Activated naive CD4-positive, alpha-beta T cell treated with anti-CD3 and anti-CD28 coated beads, Interleukin-2, amount 50 U/mL, for 24 hours (primary cell): ENCODE measurements at regions not wholly inside any gene's neighbourhood (a gene's known extent, or its start where the extent isn't known, plus 50 kb on each side); places are given as distances from the start of the nearest gene placed in this dataset.
A peak's percentile ranks its signal among the peaks of the same experiment; 100 is the strongest.

Source experiments
- H3K27ac Mint-ChIP-seq: one replicate; pipeline ENCODE4 v1.8.0; 2021; ENCODE audit warnings: mild to moderate bottlenecking, mixed read lengths
- H3K27me3 Mint-ChIP-seq: one replicate; pipeline ENCODE4 v1.8.0; 2021; ENCODE audit warnings: mixed read lengths
- H3K36me3 Mint-ChIP-seq: one replicate; pipeline ENCODE4 v1.8.0; 2021; ENCODE audit warnings: mixed read lengths
- H3K4me1 Mint-ChIP-seq: one replicate; pipeline ENCODE4 v1.8.0; 2021; ENCODE audit warnings: mixed read lengths
- H3K4me3 Mint-ChIP-seq: one replicate; pipeline ENCODE4 v1.8.0; 2021; ENCODE audit warnings: mild to moderate bottlenecking, mixed read lengths
- H3K9me3 Mint-ChIP-seq: one replicate; pipeline ENCODE4 v1.8.0; 2021; ENCODE audit warnings: mixed read lengths

- H3K9me3 Mint-ChIP-seq: peaks cover 5% of the 10 kb centered on the region
- H3K27me3 Mint-ChIP-seq: no peaks in the 10 kb centered on the region
- no peak overlapping the region for H3K27ac Mint-ChIP-seq
- no peaks in the 10 kb centered on the region for H3K36me3 Mint-ChIP-seq
- H3K4me3 Mint-ChIP-seq: no peak overlapping the region
- H3K4me1 Mint-ChIP-seq: peaks cover 22% of the 10 kb centered on the region
These were observed 67.8 kb downstream of the RTP5 start for GRCh38 chr2:241937297-241937696.

DNA sequence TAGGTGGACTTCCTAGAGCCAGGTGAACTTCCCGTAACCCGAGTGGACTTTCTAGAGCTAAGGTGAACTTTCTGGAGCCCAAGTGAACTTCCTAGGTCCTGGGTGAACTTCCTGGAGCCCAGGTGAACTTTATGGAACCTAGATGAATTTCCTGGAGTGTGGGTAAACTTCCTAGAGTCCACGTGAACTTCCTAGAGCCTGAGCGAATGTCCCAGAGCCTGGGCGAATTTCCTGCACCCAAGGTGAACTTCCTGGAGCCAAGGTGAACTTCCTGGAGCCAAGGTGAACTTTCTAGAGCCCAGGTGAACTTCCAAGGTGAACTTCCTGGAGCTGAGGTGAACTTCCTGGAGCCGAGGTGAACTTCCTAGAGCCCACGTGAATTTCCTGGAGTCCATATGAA lies 70.0 kb downstream of the RTP5 start:
- peaks cover 18% of the 10 kb centered on the region for H3K4me1 Mint-ChIP-seq
- H3K36me3 Mint-ChIP-seq: no peaks in the 10 kb centered on the region
- H3K9me3 Mint-ChIP-seq: peaks cover 5% of the 10 kb centered on the region
- no peak overlapping the region for H3K4me3 Mint-ChIP-seq
- no peaks in the 10 kb centered on the region for H3K27me3 Mint-ChIP-seq
- peak overlapping the region; percentile 46 for H3K27ac Mint-ChIP-seq

DNA sequence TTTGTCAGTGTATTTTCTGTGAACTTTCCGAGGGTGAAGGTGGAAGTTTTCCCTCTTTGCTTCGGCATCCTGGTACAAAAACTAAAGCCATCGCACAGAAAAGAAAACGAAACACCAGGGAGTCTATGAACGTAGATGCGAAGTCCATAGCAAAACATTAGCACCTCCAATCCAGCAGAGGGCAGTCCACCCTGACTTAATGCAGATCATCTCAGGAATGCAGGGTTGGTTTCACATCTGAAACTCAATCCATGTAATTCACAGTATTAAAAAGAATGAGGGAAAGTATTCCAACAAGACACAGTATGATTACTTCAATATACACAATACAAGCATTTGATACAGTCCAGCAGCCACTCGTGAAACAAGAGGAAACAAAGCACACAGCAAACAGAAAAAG lies 70.8 kb downstream of the RTP5 start:
- Mint-ChIP-seq H3K9me3 (peaks cover 5% of the 10 kb centered on the region), H3K27me3 (no peaks in the 10 kb centered on the region), H3K36me3 (no peaks in the 10 kb centered on the region), H3K4me1 (peaks cover 18% of the 10 kb centered on the region), H3K4me3 (no peak overlapping the region), H3K27ac (peak overlapping the region; percentile 68)

- Mint-ChIP-seq H3K27ac (no peak overlapping the region), H3K36me3 (no peaks in the 10 kb centered on the region), H3K4me3 (no peak overlapping the region), H3K9me3 (peaks cover 5% of the 10 kb centered on the region), H3K4me1 (peaks cover 18% of the 10 kb centered on the region), H3K27me3 (no peaks in the 10 kb centered on the region)
These were observed 72.3 kb downstream of the RTP5 start for GRCh38 chr2:241941691-241942301.

- no peak overlapping the region for H3K4me3 Mint-ChIP-seq
- H3K9me3 Mint-ChIP-seq: peaks cover 5% of the 10 kb centered on the region
- H3K36me3 Mint-ChIP-seq: no peaks in the 10 kb centered on the region
- H3K27ac Mint-ChIP-seq: no peak overlapping the region
- H3K4me1 Mint-ChIP-seq: peaks cover 18% of the 10 kb centered on the region
- no peaks in the 10 kb centered on the region for H3K27me3 Mint-ChIP-seq
These were observed 73.1 kb downstream of the RTP5 start for GRCh38 chr2:241942416-241943208.

GRCh38 chr2:241943209-241943850 lies 73.8 kb downstream of the RTP5 start:
- H3K9me3 Mint-ChIP-seq: peaks cover 5% of the 10 kb centered on the region
- no peak overlapping the region for H3K27ac Mint-ChIP-seq
- no peaks in the 10 kb centered on the region for H3K36me3 Mint-ChIP-seq
- no peak overlapping the region for H3K4me3 Mint-ChIP-seq
- peaks cover 12% of the 10 kb centered on the region for H3K4me1 Mint-ChIP-seq
- H3K27me3 Mint-ChIP-seq: no peaks in the 10 kb centered on the region

DNA sequence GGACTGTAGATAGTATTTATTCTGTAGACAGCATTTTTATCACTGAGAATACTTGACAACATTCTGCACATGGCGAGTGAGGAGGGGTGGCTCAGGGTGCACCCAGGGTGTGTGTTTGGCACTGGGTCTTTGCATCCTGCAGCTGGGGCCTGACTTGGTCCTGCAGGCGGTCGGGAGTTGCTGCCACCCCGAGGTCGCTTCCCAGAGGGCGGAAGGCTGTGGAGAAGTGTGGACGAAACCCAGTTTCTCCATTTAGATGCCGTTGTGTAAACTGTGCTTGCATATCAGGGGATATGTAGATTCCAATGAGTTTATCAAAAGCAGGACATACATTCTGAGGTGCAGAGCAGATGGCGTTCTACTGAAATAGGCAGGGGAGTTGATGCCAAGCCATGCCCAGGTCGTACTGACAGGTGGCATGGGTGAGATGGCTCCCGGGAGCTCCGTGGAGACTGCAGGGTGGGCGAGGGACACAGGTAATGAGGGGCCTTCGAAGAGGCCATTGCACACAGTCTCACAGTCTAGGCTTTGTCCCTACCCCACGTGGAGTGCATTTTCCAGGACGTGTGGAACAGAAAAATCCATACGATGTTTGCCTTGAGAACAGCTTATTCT lies 74.5 kb downstream of the RTP5 start:
- Mint-ChIP-seq H3K36me3 (no peaks in the 10 kb centered on the region), H3K9me3 (peaks cover 5% of the 10 kb centered on the region), H3K27me3 (no peaks in the 10 kb centered on the region), H3K4me1 (peaks cover 6% of the 10 kb centered on the region), H3K27ac (no peak overlapping the region), H3K4me3 (no peak overlapping the region)

- H3K27me3 Mint-ChIP-seq: no peaks in the 10 kb centered on the region
- H3K9me3 Mint-ChIP-seq: peaks cover 5% of the 10 kb centered on the region
- no peaks in the 10 kb centered on the region for H3K36me3 Mint-ChIP-seq
- H3K27ac Mint-ChIP-seq: no peak overlapping the region
- peaks cover 6% of the 10 kb centered on the region for H3K4me1 Mint-ChIP-seq
- no peak overlapping the region for H3K4me3 Mint-ChIP-seq
These were observed 75.3 kb downstream of the RTP5 start for GRCh38 chr2:241944821-241945220.

DNA sequence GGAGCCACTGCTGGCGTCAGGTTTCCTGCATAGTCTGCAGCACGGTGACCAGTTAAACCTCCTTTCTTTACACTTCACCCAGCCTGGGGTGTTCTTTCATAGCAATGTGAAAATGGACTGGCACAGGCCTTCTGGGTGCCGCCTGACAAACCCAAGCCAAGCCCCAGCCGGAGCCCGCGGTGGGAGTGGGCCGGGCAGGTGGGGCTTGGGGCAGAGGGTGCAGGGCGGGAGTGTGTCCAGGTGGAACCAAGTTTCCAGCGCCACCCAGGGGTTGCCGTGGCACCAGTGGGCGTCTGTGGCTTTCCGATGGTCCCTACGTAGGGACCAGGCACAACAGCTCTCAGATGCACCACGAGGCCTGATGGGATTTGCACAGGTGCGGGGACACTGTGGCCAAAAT lies 75.8 kb downstream of the RTP5 start:
- H3K9me3 Mint-ChIP-seq: peaks cover 2% of the 10 kb centered on the region
- H3K27ac Mint-ChIP-seq: no peak overlapping the region
- no peaks in the 10 kb centered on the region for H3K36me3 Mint-ChIP-seq
- H3K4me1 Mint-ChIP-seq: peaks cover 3% of the 10 kb centered on the region
- H3K27me3 Mint-ChIP-seq: no peaks in the 10 kb centered on the region
- H3K4me3 Mint-ChIP-seq: no peak overlapping the region

DNA sequence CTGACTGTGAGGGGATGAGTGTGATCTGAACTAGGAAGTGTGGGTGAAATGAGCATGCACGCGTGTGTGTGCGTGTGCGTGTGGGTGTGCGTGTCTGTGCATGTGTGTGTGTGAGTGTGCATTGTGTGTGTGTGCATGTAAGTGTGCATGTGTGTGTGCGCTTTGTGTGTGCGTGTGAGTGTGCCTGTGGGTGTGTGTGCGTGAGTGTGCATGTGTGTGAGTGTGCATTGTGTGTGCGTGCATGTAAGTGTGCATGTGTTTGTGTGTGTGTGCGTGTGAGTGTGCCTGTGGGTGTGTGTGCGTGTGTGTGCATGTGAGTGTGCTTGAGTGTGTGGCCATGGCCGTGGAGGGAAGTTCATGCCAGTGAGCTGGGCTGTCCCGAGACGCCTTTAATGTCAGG lies 76.3 kb downstream of the RTP5 start:
- H3K4me3 Mint-ChIP-seq: no peak overlapping the region
- H3K36me3 Mint-ChIP-seq: no peaks in the 10 kb centered on the region
- H3K27me3 Mint-ChIP-seq: no peaks in the 10 kb centered on the region
- H3K9me3 Mint-ChIP-seq: no peaks in the 10 kb centered on the region
- H3K27ac Mint-ChIP-seq: no peak overlapping the region
- H3K4me1 Mint-ChIP-seq: no peaks in the 10 kb centered on the region

GRCh38 chr2:241946306-241947003 lies 76.9 kb downstream of the RTP5 start:
- no peaks in the 10 kb centered on the region for H3K9me3 Mint-ChIP-seq
- no peaks in the 10 kb centered on the region for H3K36me3 Mint-ChIP-seq
- no peaks in the 10 kb centered on the region for H3K27me3 Mint-ChIP-seq
- no peak overlapping the region for H3K4me3 Mint-ChIP-seq
- H3K27ac Mint-ChIP-seq: no peak overlapping the region
- H3K4me1 Mint-ChIP-seq: no peaks in the 10 kb centered on the region

DNA sequence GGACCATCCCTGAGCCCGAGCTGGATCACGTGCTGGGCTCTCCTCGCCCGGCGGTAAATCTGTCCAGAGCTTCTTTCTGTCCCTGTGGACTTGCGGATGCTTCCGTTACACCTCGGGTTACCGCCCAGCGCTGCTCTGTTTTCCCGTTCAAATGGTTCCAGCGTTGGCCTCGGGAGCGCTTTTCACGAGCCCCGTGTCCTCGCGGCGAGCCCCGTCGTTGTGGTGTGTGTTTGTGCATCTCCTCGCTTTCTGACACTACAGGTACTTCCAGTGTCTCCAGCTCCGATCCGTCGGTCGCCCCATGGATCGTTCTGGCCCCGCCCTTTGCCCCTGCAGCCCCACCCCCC lies 77.4 kb downstream of the RTP5 start:
- H3K36me3 Mint-ChIP-seq: no peaks in the 10 kb centered on the region
- no peaks in the 10 kb centered on the region for H3K9me3 Mint-ChIP-seq
- no peaks in the 10 kb centered on the region for H3K4me1 Mint-ChIP-seq
- H3K27me3 Mint-ChIP-seq: no peaks in the 10 kb centered on the region
- H3K27ac Mint-ChIP-seq: no peak overlapping the region
- H3K4me3 Mint-ChIP-seq: no peak overlapping the region

DNA sequence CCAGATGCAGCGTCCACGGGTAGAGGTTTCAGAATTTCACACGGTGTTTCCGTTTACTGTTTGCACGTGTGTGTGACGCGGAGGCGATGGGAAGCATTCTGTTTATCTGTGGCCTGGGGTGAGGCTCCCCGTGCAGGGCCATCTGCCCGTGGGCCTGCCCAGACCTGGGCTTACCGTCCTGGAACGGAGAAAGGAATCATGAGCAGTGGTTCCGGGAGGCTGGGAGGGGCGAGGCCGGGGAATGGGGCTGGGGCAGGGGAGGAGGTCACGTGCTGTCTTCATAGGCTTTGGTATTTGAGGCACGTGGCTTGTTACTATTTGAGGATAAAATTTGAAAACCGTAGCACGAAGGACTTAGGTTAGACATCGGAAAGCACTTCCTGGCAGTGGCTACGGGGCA lies 77.9 kb downstream of the RTP5 start:
- Mint-ChIP-seq H3K36me3 (no peaks in the 10 kb centered on the region), H3K27ac (no peak overlapping the region), H3K9me3 (no peaks in the 10 kb centered on the region), H3K27me3 (no peaks in the 10 kb centered on the region), H3K4me1 (no peaks in the 10 kb centered on the region), H3K4me3 (no peak overlapping the region)

GRCh38 chr2:241947876-241948275 lies 78.3 kb downstream of the RTP5 start:
- H3K27ac Mint-ChIP-seq: no peak overlapping the region
- H3K4me1 Mint-ChIP-seq: no peaks in the 10 kb centered on the region
- no peaks in the 10 kb centered on the region for H3K27me3 Mint-ChIP-seq
- no peaks in the 10 kb centered on the region for H3K9me3 Mint-ChIP-seq
- no peaks in the 10 kb centered on the region for H3K36me3 Mint-ChIP-seq
- H3K4me3 Mint-ChIP-seq: no peak overlapping the region

DNA sequence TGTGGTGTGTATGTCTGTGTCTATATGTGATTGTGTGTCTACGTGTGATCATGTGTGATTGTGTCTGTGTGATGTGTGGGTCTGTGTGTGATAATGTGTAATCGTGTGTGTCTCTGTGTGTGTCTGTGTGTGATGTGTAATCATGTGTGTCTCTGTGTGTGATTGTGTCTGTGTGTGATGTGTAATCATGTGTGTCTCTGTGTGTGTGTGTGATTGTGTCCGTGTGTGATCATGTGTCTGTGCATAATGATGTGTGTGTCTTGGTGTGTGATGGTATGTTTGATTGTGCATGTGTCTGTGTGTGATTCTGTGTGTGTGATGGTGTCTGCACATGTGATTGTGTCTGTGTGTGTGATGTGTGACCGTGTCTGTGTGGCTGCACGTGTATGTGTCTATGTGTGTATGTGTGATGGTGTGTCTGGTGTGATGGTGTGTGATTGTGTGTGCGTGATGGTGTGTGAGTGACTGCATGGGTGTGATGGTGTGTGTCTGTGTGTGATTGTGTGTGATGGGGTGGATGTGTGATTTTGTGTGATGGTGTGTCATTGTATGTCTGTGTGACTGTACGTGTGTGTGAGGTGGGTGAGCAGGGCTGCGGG lies 78.9 kb downstream of the RTP5 start:
- Mint-ChIP-seq H3K4me1 (no peaks in the 10 kb centered on the region), H3K36me3 (no peaks in the 10 kb centered on the region), H3K27ac (no peak overlapping the region), H3K9me3 (no peaks in the 10 kb centered on the region), H3K27me3 (no peaks in the 10 kb centered on the region), H3K4me3 (no peak overlapping the region)
